DND-41 (cell line): ENCODE measurements at regions not wholly inside any gene's neighbourhood (a gene's known extent, or its start where the extent isn't known, plus 50 kb on each side); places are given as distances from the start of the nearest gene placed in this dataset.

Experiments
- CTCF ChIP-seq: IDR thresholded peaks from 2 replicates; pipeline ENCODE4 v1.5.1; 2012; ENCODE audit warnings: borderline replicate concordance, low read length, moderate library complexity, mild to moderate bottlenecking; ENCODE audit not compliant: poor library complexity, severe bottlenecking; ENCODE audit errors: extremely low read depth
- EZH2 ChIP-seq: IDR thresholded peaks from 3 replicates; pipeline ENCODE4 v1.6.1; 2012; ENCODE audit warnings: borderline replicate concordance, low read depth, mild to moderate bottlenecking, moderate library complexity, low read length, inconsistent platforms; ENCODE audit not compliant: severe bottlenecking

- TF ChIP-seq EZH2 (no peak), CTCF (no peak)
Observed at GRCh38 chr9:18195223-18195622, 278.7 kb upstream of the ADAMTSL1 start.
